Muscle of leg (tissue), 3 donors: ENCODE measurements at regions not wholly inside any gene's neighbourhood (a gene's known extent, or its start where the extent isn't known, plus 50 kb on each side); places are given as distances from the start of the nearest gene placed in this dataset.
"Not testable (repeated sequence)": the region's sequence is repeated elsewhere in the genome, so short reads cannot be mapped to it uniquely, and the experiment has no call there.

Experiments
- DNase-seq: peaks from one replicate; pipeline ENCODE4 v3.0.0; 2013
- H3K27ac ChIP-seq: one replicate; pipeline ENCODE4 v1.5.1; 2013; ENCODE audit warnings: mild to moderate bottlenecking, low read length, control low read depth
- H3K27me3 ChIP-seq: one replicate; pipeline ENCODE4 v1.6.1; 2013; ENCODE audit warnings: low read length; ENCODE audit not compliant: control insufficient read depth, insufficient read depth
- H3K36me3 ChIP-seq: one replicate; pipeline ENCODE4 v1.6.1; 2013; ENCODE audit warnings: low read length; ENCODE audit not compliant: control insufficient read depth, insufficient read depth
- H3K4me1 ChIP-seq: one replicate; pipeline ENCODE4 v1.6.1; 2013; ENCODE audit warnings: low read length; ENCODE audit not compliant: control insufficient read depth, insufficient read depth
- H3K4me3 ChIP-seq: one replicate; pipeline ENCODE4 v1.5.1; 2013; ENCODE audit warnings: low read length, control low read depth
- H3K9me3 ChIP-seq: replicated peaks from 2 replicates; pipeline ENCODE4 v1.6.1; 2013; ENCODE audit warnings: low read depth, low read length; ENCODE audit not compliant: control insufficient read depth
- WGBS: methylation state at CpG from one replicate; pipeline ENCODE4 v1.1.5; 2013; ENCODE audit warnings: missing lambda C conversion rate; ENCODE audit not compliant: insufficient coverage; 5-methylcytosine and 5-hydroxymethylcytosine counted together

DNA sequence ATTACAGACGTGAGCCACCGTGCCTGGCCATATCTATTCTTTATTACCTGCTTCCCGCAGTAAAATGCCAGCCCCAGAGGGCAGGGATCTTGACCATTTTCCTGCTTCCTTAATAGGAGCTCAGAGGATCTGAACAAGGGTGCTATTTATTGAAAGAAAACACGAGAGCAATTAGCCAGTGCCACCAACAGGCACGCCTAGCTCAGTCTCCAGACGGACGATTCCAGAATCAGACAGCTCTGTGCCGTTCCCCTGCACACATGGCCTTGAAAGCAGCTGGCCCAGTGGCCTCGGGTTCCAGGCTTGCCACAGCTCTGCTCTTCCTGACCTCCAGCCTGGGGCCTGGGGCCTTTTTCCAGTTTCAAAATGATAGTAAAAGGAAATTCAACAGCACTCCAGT lies 135.2 kb upstream of the RFLNA start:
- Histone ChIP-seq H3K36me3 (no peaks in the 10 kb centered on the region), H3K27me3 (no peaks in the 10 kb centered on the region), H3K4me1 (peaks cover 36% of the 10 kb centered on the region), H3K27ac (peak overlapping the region; percentile 73), H3K9me3 (no peaks in the 10 kb centered on the region), H3K4me3 (no peak overlapping the region)
- no peak for DNase-seq
- WGBS, result 54% methylated on average over 5 of the region's 9 CpGs

DNA sequence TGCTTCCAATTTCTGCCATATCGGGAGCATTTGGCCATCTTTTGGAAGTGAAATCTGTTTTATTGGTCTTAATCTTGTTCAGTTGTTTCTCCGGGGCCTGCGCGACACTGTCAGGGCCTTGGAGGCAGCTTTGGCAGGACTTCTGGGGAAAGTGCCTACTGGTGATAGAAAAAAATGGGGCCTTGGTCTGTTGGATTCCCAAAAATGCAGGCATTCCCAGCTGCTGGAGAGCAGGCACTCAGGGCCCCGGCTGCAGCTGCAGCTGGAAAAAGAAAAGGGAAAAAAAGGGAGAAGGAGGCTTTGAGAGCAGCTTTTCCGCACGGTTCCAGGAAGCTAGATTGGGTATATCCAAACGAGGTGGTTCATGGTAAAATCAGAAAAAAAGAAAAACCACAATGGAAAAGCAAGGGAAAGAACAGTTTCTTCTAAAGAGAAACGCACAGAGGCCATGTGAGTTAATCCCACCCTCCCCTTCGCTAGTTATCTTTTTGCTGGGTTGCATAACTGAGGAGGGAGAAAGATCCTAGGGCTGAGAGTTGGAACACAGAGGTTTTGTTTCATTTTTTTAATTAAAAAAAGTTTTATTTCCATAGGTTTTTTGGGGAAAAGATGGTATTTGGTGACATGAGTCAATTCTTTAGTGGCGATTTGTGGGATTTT lies 134.7 kb upstream of the RFLNA start:
- no peaks in the 10 kb centered on the region for H3K36me3 ChIP-seq
- peaks cover 36% of the 10 kb centered on the region for H3K4me1 ChIP-seq
- no peaks in the 10 kb centered on the region for H3K9me3 ChIP-seq
- DNase-seq, result peak; percentile 72
- 33% methylated on average over 7 of the region's 11 CpGs for WGBS
- peak overlapping the region; percentile 73 for H3K27ac ChIP-seq
- H3K27me3 ChIP-seq, result no peaks in the 10 kb centered on the region
- H3K4me3 ChIP-seq, result no peak overlapping the region

DNA sequence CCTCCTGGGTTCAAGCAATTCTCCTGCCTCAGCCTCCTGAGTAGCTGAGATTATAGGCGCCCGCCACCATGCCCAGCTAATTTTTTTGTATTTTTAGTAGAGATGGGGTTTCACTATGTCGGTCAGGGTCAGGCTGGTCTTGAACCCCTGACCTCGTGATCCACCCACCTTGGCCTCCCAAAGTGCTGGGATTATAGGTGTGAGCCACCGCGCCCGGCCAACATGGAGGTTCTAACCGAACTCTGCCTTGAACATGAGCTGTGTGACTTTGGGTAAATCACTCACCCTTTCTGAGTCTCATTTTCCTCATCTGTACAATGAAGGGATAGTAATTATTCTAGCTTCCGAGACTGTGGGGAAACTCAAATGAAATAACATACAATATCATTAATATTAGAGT lies 133.5 kb upstream of the RFLNA start:
- WGBS, result no CpG with 5 or more reads among the region's 9 CpGs
- not testable (repeated sequence) for H3K27ac ChIP-seq, H3K27me3 ChIP-seq, DNase-seq, H3K36me3 ChIP-seq, H3K9me3 ChIP-seq, H3K4me3 ChIP-seq
- peaks cover 36% of the 10 kb centered on the region for H3K4me1 ChIP-seq

DNA sequence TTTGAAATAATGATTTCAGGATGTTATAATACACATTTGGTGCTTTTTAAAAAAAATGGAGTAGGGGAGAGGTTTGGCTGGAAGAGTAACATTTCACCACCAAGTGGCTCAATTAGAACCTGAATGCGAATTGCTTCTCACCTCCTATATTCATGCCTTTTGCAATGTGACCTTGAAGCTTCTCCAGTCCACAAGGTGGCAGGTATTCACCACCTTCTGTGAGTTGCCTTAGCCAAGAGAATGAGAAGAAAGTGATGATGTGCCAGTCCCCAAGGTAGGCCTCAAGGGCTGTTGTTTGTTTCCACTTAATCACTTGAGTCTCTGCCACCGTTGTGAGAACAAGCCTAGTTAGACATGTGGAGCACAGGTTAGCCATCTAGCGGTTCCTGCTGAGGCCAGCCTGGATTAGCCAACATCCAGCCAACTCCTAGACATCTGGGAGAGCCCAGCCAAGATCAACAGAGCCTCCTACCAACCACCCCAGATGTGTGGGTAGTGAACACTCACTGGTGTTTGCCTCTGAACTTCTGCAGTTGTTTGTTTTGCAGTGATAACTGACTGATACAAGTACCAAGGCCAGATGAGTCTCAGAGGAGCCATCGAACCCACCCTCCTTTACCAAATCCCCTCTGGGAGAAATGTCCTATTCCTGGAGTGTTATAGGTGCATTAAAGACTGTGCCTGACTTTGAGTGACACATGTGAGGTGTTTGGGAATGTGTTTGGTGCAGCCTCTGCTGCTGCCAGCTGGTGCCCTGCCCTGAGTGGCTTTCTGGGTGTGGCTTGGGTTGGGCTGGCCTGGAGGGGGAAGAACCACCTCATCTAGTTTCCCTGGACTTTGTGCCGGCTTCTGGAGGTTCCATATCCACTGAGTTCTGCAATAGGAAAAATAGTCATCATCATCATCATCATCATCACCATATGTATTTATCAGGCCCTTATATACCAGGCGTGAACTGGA lies 132.5 kb upstream of the RFLNA start:
- H3K27me3 ChIP-seq, result no peaks in the 10 kb centered on the region
- no CpG with 5 or more reads among the region's 6 CpGs for WGBS
- H3K9me3 ChIP-seq, result no peaks in the 10 kb centered on the region
- no peak overlapping the region for H3K4me3 ChIP-seq
- H3K36me3 ChIP-seq, result no peaks in the 10 kb centered on the region
- H3K4me1 ChIP-seq, result peaks cover 31% of the 10 kb centered on the region
- H3K27ac ChIP-seq, result no peak overlapping the region
- no peak for DNase-seq

DNA sequence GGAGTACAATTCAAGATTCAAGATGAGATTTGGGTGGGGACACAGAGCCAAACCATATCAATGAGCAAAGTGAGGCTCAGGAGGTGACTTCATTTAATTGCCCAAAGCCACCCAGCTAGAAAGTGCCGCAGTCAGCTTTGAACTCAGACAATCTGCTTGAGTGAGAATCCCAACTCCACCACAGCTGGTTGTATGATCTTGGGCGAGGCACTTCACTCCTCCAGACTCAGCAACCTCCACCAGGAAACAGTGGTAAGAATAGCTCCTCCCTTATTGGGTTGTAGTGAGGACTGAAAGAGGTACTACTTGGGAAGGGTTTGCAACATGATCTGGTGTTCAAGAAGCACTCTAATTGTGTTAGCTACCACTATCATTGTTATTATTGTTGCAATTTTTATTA lies 129.2 kb upstream of the RFLNA start:
- Histone ChIP-seq H3K9me3 (no peaks in the 10 kb centered on the region), H3K27me3 (no peaks in the 10 kb centered on the region), H3K4me3 (no peak overlapping the region), H3K27ac (no peak overlapping the region), H3K36me3 (no peaks in the 10 kb centered on the region), H3K4me1 (peaks cover 7% of the 10 kb centered on the region)
- WGBS, result no CpG with 5 or more reads among the region's 2 CpGs
- DNase-seq, result no peak

DNA sequence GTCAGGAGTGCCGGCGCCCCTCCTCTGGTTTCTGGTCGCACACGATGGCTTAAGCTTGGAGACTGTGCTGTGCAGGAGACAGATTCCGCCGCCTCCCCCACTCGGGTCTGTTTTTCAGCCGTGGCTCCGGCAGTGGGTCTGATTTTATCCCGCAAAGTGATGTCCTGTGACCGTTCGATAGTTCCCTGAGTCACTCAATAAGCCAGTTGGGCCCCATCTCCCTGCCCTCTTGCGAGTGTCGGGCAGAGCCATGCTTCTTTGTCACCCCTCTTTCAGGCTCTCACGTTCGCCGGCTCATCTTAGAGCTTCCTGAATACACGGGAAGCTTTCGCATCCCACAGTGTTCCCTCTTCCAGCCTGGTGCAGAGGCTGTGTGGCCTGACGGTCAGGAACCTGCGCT lies 127.8 kb upstream of the RFLNA start:
- H3K4me3 ChIP-seq, result no peak overlapping the region
- H3K27ac ChIP-seq, result no peak overlapping the region
- H3K4me1 ChIP-seq, result peaks cover 12% of the 10 kb centered on the region
- H3K9me3 ChIP-seq, result no peaks in the 10 kb centered on the region
- WGBS, result 88% methylated on average over 21 of the region's 21 CpGs
- H3K27me3 ChIP-seq, result no peaks in the 10 kb centered on the region
- H3K36me3 ChIP-seq, result no peaks in the 10 kb centered on the region
- no peak for DNase-seq

DNA sequence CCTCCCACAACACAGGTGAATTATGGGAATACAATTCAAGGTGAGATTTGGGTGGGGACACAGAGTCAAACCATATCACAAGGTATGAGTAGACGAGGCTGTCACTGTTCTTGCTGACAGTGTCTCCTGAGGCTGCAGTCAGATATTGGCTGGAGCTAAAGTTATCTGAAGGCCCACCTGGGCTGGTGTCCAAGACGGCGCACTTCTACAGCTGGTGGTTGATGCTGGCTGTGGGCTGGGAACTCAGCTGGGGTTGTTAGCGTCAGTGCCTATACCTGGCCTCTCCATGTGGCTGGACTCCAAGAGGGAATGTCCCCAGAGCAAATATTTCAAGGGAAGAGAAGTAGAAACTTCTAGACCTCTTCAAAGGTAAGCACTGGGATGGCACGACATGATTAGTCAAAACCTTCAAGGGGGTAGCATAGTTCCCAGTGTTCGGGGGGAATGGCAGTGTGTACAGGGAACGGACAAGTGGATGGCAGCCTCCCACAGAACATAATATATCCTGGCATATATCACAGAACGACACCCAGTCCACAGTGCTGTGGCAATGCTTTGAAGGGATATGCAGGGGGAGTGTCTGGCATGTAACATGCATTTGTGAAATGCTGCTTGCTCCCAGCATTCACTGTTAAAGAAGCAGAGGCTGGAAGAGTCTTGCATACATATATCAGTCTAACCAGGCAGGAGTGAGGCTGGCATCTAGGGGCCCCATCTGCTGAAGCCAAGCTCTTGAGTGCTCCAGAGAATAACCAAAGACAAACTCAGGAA lies 126.7 kb upstream of the RFLNA start:
- Histone ChIP-seq H3K27ac (peak overlapping the region; percentile 39), H3K4me3 (no peak overlapping the region), H3K9me3 (no peaks in the 10 kb centered on the region), H3K36me3 (no peaks in the 10 kb centered on the region), H3K27me3 (no peaks in the 10 kb centered on the region), H3K4me1 (peaks cover 12% of the 10 kb centered on the region)
- WGBS, result 76% methylated on average over 4 of the region's 8 CpGs
- no peak for DNase-seq

DNA sequence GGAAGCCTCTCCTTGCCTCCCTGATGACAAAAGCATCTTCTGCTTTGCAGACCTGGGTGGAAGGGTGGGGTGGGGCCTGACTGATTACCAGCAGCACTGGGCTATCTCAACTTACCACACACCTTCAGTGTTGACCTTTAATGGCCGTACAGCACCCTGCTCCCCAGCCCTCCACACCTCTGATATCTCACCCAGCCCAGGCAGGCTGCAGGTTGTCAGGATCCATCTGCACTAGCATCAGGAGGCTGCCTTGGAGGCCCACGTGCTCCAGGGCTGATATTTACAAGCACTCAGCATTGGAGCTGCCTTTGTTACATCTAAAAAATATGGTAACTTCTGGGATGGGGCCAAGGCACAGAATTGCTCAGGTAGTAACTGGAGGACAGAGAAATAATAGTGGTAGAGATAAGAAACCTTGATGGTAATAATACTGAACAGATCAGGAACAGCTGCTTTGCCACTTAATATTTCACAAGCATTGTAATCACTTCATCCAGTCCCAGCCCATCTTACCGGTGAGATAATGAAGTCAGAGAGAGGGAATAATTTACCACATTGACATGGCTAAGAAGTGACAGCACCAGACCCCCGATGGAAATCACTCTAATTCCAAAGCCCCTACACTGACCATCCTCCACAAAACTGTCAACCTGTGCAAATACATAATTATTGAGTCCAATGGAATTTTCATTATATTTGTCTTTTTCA lies 125.2 kb upstream of the RFLNA start:
- Histone ChIP-seq H3K27ac (no peak overlapping the region), H3K9me3 (no peaks in the 10 kb centered on the region), H3K36me3 (no peaks in the 10 kb centered on the region), H3K4me1 (peaks cover 20% of the 10 kb centered on the region), H3K27me3 (no peaks in the 10 kb centered on the region), H3K4me3 (no peak overlapping the region)
- 45% methylated on average over 2 of the region's 4 CpGs for WGBS
- no peak for DNase-seq

DNA sequence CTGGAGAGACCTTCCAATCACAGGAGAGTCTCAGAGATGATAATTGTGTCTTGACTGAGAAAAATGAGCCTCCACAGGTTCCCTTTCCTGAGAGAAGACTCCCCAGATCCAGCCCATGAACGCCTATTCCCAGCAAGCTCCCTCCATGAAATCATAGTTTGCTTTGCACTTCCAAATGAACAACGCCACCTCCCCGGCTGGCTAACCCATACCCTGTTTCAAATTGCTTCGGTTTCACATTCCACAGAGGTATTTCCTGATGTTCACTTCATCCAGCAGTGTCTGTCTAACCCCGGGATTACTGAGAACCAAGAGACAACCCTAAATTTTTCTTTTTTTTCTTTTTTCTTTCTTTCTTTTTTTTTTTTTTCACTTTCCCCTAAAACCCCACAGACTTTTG lies 124.1 kb upstream of the RFLNA start:
- Histone ChIP-seq H3K4me3 (no peak overlapping the region), H3K9me3 (no peaks in the 10 kb centered on the region), H3K27ac (no peak overlapping the region), H3K36me3 (no peaks in the 10 kb centered on the region), H3K4me1 (peaks cover 27% of the 10 kb centered on the region), H3K27me3 (no peaks in the 10 kb centered on the region)
- WGBS, result 47% methylated on average over 5 of the region's 5 CpGs
- peak; percentile 61 for DNase-seq
